Central memory CD4-positive, alpha-beta T cell (primary cell): ENCODE measurements at regions not wholly inside any gene's neighbourhood (a gene's known extent, or its start where the extent isn't known, plus 50 kb on each side); places are given as distances from the start of the nearest gene placed in this dataset.
A peak's percentile ranks its signal among the peaks of the same experiment; 100 is the strongest.
"Not testable (repeated sequence)": the region's sequence is repeated elsewhere in the genome, so short reads cannot be mapped to it uniquely, and the experiment has no call there.

ENCODE experiments used
- DNase-seq: peaks from one replicate; pipeline ENCODE4 v3.0.0; 2022

- no peak for DNase-seq
These were observed 285.5 kb downstream of the USP46 start for GRCh38 chr4:52373650-52374049.

GRCh38 chr4:52374877-52375276 is 284.2 kb downstream of the USP46 start:
- DNase-seq, result no peak

- DNase-seq, result peak; percentile 12
These were observed 282.9 kb downstream of the USP46 start for GRCh38 chr4:52376132-52376704.

- no peak for DNase-seq
These were observed 281.5 kb downstream of the USP46 start for GRCh38 chr4:52377563-52377962.

- no peak for DNase-seq
These were observed 251.6 kb downstream of the USP46 start for GRCh38 chr4:52407545-52407944.

GRCh38 chr4:52408032-52408431 is 251.1 kb downstream of the USP46 start:
- no peak for DNase-seq

- DNase-seq, result no peak
These were observed 250.6 kb downstream of the USP46 start for GRCh38 chr4:52408471-52408870.

- DNase-seq, result not testable (repeated sequence)
These were observed 249.3 kb downstream of the USP46 start for GRCh38 chr4:52409766-52410165.

GRCh38 chr4:52410971-52411370 is 248.1 kb downstream of the USP46 start:
- DNase-seq, result no peak

GRCh38 chr4:52420330-52420729 is 238.8 kb downstream of the USP46 start:
- DNase-seq, result no peak

- no peak for DNase-seq
These were observed 237.3 kb downstream of the USP46 start for GRCh38 chr4:52421811-52422213.

GRCh38 chr4:52423967-52424366 is 235.1 kb downstream of the USP46 start:
- DNase-seq, result no peak

GRCh38 chr4:52425751-52426326 is 233.3 kb downstream of the USP46 start:
- DNase-seq, result no peak

GRCh38 chr4:52431410-52431809 is 227.7 kb downstream of the USP46 start:
- no peak for DNase-seq

GRCh38 chr4:52431869-52432268 is 227.2 kb downstream of the USP46 start:
- no peak for DNase-seq

GRCh38 chr4:52442524-52442923 is 216.6 kb downstream of the USP46 start:
- DNase-seq, result not testable (repeated sequence)

GRCh38 chr4:52472444-52472843 is 186.7 kb downstream of the USP46 start:
- no peak for DNase-seq

GRCh38 chr4:52477191-52477780 is 181.8 kb downstream of the USP46 start:
- no peak for DNase-seq

GRCh38 chr4:52483186-52483890 is 175.8 kb downstream of the USP46 start:
- no peak for DNase-seq

- DNase-seq, result no peak
These were observed 151.3 kb downstream of the USP46 start for GRCh38 chr4:52507774-52508173.

GRCh38 chr4:52510939-52511565 is 148.0 kb downstream of the USP46 start:
- no peak for DNase-seq

GRCh38 chr4:52511825-52512224 is 147.3 kb downstream of the USP46 start:
- no peak for DNase-seq

- DNase-seq, result no peak
These were observed 146.8 kb downstream of the USP46 start for GRCh38 chr4:52512291-52512690.

- DNase-seq, result not testable (repeated sequence)
These were observed 137.0 kb downstream of the USP46 start for GRCh38 chr4:52522093-52522492.
